ENCODE measurements at regions not wholly inside any gene's neighbourhood (a gene's known extent, or its start where the extent isn't known, plus 50 kb on each side); places are given as distances from the start of the nearest gene placed in this dataset.

GRCh38 chr5:136666970-136667620 is 301.8 kb upstream of the TRPC7 start:
- H3K27ac ChIP-seq = no peak overlapping the region
- H3K4me3 ChIP-seq = no peak overlapping the region
- WGBS, 2 donors = 38 to 40% methylated on average over 6 to 7 of the region's 8 CpGs
- no peaks in the 10 kb centered on the region for H3K4me1 ChIP-seq
- H3K36me3 ChIP-seq = no peaks in the 10 kb centered on the region
- no peak for DNase-seq
- H3K9me3 ChIP-seq = no peaks in the 10 kb centered on the region
- TF ChIP-seq POLR2A (IDR thresholded peaks at IDR 0.05) = no peak
- TF ChIP-seq CTCF (IDR thresholded peaks at IDR 0.05) = no peak
- H3K27me3 ChIP-seq = no peaks in the 10 kb centered on the region
- intact Hi-C loops (cut with DNase I) = no loop called here

- H3K9me3 ChIP-seq = no peaks in the 10 kb centered on the region
- no peak for DNase-seq
- no peaks in the 10 kb centered on the region for H3K27me3 ChIP-seq
- WGBS, 2 donors = 20 to 25% methylated on average over 1 of the region's 1 CpG
- intact Hi-C loops (cut with DNase I) = no loop called here
- no peaks in the 10 kb centered on the region for H3K36me3 ChIP-seq
- H3K27ac ChIP-seq = no peak overlapping the region
- no peak overlapping the region for H3K4me3 ChIP-seq
- TF ChIP-seq CTCF (IDR thresholded peaks at IDR 0.05) = no peak
- no peak for TF ChIP-seq POLR2A (IDR thresholded peaks at IDR 0.05)
- no peaks in the 10 kb centered on the region for H3K4me1 ChIP-seq
Measured at GRCh38 chr5:136665331-136665730, 300.0 kb upstream of the TRPC7 start.

GRCh38 chr5:136661026-136661425 is 295.7 kb upstream of the TRPC7 start:
- Histone ChIP-seq H3K4me1 (no peaks in the 10 kb centered on the region), H3K27ac (no peak overlapping the region), H3K4me3 (no peak overlapping the region), H3K36me3 (no peaks in the 10 kb centered on the region), H3K27me3 (no peaks in the 10 kb centered on the region), H3K9me3 (no peaks in the 10 kb centered on the region)
- intact Hi-C loops (cut with DNase I) = no loop called here
- TF ChIP-seq CTCF (IDR thresholded peaks at IDR 0.05) (no peak), POLR2A (IDR thresholded peaks at IDR 0.05) (no peak)
- 69 to 73% methylated on average over 2 of the region's 2 CpGs for WGBS, 2 donors
- DNase-seq = no peak

- H3K9me3 ChIP-seq = no peaks in the 10 kb centered on the region
- TF ChIP-seq POLR2A (IDR thresholded peaks at IDR 0.05) = no peak
- TF ChIP-seq CTCF (IDR thresholded peaks at IDR 0.05) = no peak
- H3K4me1 ChIP-seq = no peaks in the 10 kb centered on the region
- DNase-seq = no peak
- WGBS, 2 donors = 15 to 34% methylated on average over 4 of the region's 4 CpGs
- H3K27ac ChIP-seq = no peak overlapping the region
- H3K27me3 ChIP-seq = no peaks in the 10 kb centered on the region
- intact Hi-C loops (cut with DNase I) = no loop called here
- H3K36me3 ChIP-seq = no peaks in the 10 kb centered on the region
- no peak overlapping the region for H3K4me3 ChIP-seq
Measured at GRCh38 chr5:136656811-136657210, 291.5 kb upstream of the TRPC7 start.

- Histone ChIP-seq H3K27me3 (no peaks in the 10 kb centered on the region), H3K27ac (no peak overlapping the region), H3K9me3 (no peaks in the 10 kb centered on the region), H3K4me3 (no peak overlapping the region), H3K4me1 (no peaks in the 10 kb centered on the region), H3K36me3 (no peaks in the 10 kb centered on the region)
- 21 to 27% methylated on average over 2 of the region's 2 CpGs for WGBS, 2 donors
- intact Hi-C loops (cut with DNase I) = no loop called here
- TF ChIP-seq CTCF (IDR thresholded peaks at IDR 0.05) (no peak), POLR2A (IDR thresholded peaks at IDR 0.05) (no peak)
- no peak for DNase-seq
Measured at GRCh38 chr5:136655468-136655867, 290.1 kb upstream of the TRPC7 start.
